HTR-8/SVneo (cell line): ENCODE measurements at regions not wholly inside any gene's neighbourhood (a gene's known extent, or its start where the extent isn't known, plus 50 kb on each side); places are given as distances from the start of the nearest gene placed in this dataset.
"Not testable (repeated sequence)": the region's sequence is repeated elsewhere in the genome, so short reads cannot be mapped to it uniquely, and the experiment has no call there.

Source experiments
- DNase-seq: peaks from one replicate; pipeline ENCODE4 v3.0.0; 2011; ENCODE audit warnings: low spot score, mixed read lengths; ENCODE audit not compliant: insufficient read length
- FAIRE-seq: peaks from 2 replicates; lab custom pipeline; 2011; peaks lifted over from hg19 to GRCh38; lab: Jason Lieb, UNC

GRCh38 chr10:4602764-4603491, 223.1 kb upstream of the AKR1E2 start:
- no peak for FAIRE-seq
- DNase-seq: no peak

GRCh38 chr10:4599471-4599870, 226.5 kb upstream of the AKR1E2 start:
- no peak for FAIRE-seq

GRCh38 chr10:4597898-4598297, 228.1 kb upstream of the AKR1E2 start:
- not testable (repeated sequence) for FAIRE-seq, DNase-seq

More at GRCh38 chr10:4599471-4599870, 226.5 kb upstream of the AKR1E2 start:
- no peak for DNase-seq

GRCh38 chr10:4596951-4597350, 229.1 kb upstream of the AKR1E2 start:
- no peak for FAIRE-seq
- no peak for DNase-seq

- DNase-seq: no peak
- FAIRE-seq: no peak
These were observed 230.2 kb upstream of the AKR1E2 start for GRCh38 chr10:4595719-4596319.

GRCh38 chr10:4590807-4591206, 235.2 kb upstream of the AKR1E2 start:
- no peak for FAIRE-seq

GRCh38 chr10:4588824-4589223, 237.2 kb upstream of the AKR1E2 start:
- DNase-seq (no peak), FAIRE-seq (no peak)

More at GRCh38 chr10:4590807-4591206, 235.2 kb upstream of the AKR1E2 start:
- no peak for DNase-seq

GRCh38 chr10:4587466-4587865, 238.5 kb upstream of the AKR1E2 start:
- FAIRE-seq (no peak), DNase-seq (no peak)

GRCh38 chr10:4586776-4587175, 239.2 kb upstream of the AKR1E2 start:
- no peak for FAIRE-seq
- DNase-seq: no peak

GRCh38 chr10:4581929-4582328, 244.1 kb upstream of the AKR1E2 start:
- FAIRE-seq (no peak), DNase-seq (no peak)

GRCh38 chr10:4579844-4580243, 246.2 kb upstream of the AKR1E2 start:
- FAIRE-seq: no peak
- DNase-seq: no peak

GRCh38 chr10:4576206-4576605, 249.8 kb upstream of the AKR1E2 start:
- no peak for FAIRE-seq

GRCh38 chr10:4569151-4569550, 256.9 kb upstream of the AKR1E2 start:
- DNase-seq (no peak), FAIRE-seq (no peak)

More at GRCh38 chr10:4576206-4576605, 249.8 kb upstream of the AKR1E2 start:
- no peak for DNase-seq

- DNase-seq: no peak
- no peak for FAIRE-seq
These were observed 257.3 kb upstream of the AKR1E2 start for GRCh38 chr10:4568731-4569130.

GRCh38 chr10:4568086-4568485, 257.9 kb upstream of the AKR1E2 start:
- FAIRE-seq (no peak), DNase-seq (no peak)

GRCh38 chr10:4567637-4568036, 258.4 kb upstream of the AKR1E2 start:
- FAIRE-seq (no peak), DNase-seq (no peak)

GRCh38 chr10:4566011-4566410, 260.0 kb upstream of the AKR1E2 start:
- no peak for DNase-seq
- no peak for FAIRE-seq

- no peak for FAIRE-seq
- no peak for DNase-seq
These were observed 264.7 kb upstream of the AKR1E2 start for GRCh38 chr10:4561296-4561695.

GRCh38 chr10:4557469-4557868, 268.5 kb upstream of the AKR1E2 start:
- no peak for FAIRE-seq

GRCh38 chr10:4556527-4556926, 269.5 kb upstream of the AKR1E2 start:
- DNase-seq (no peak), FAIRE-seq (no peak)

More at GRCh38 chr10:4557469-4557868, 268.5 kb upstream of the AKR1E2 start:
- no peak for DNase-seq

GRCh38 chr10:4555920-4556319, 270.1 kb upstream of the AKR1E2 start:
- DNase-seq: no peak
- FAIRE-seq: no peak
